Tibial nerve (tissue), 4 donors: ENCODE measurements at regions not wholly inside any gene's neighbourhood (a gene's known extent, or its start where the extent isn't known, plus 50 kb on each side); places are given as distances from the start of the nearest gene placed in this dataset.

Experiments
- CTCF ChIP-seq, 5 experiments: fragments of 200-600 bp in 3 of 5; fragments of 450-650 bp in 2 of 5; sonication (generic) in 3 of 5; IDR thresholded peaks; one replicate each; pipeline ENCODE4 v1.5.1; 2016 to 2019; ENCODE audit warnings: antibody characterized with exemption in 5 of 5, mild to moderate bottlenecking in 3 of 5, moderate library complexity in 2 of 5
- EP300 ChIP-seq, 2 donors: sonication (generic); formaldehyde crosslinking; IDR thresholded peaks; one replicate each; pipeline ENCODE4 v1.6.1; 2017; ENCODE audit warnings: antibody characterized with exemption in 2 of 2, mild to moderate bottlenecking in 1 of 2
- POLR2A ChIP-seq, 2 donors: fragments of 450-650 bp; IDR thresholded peaks; one replicate each; pipeline ENCODE4 v1.6.1; 2017; ENCODE audit warnings: antibody characterized with exemption in 2 of 2, mild to moderate bottlenecking in 2 of 2, moderate library complexity in 2 of 2

GRCh38 chr13:91151921-91152320 is 195.6 kb upstream of the MIR17HG start:
- TF ChIP-seq CTCF (IDR thresholded peaks at IDR 0.05) (no peak), EP300 (IDR thresholded peaks at IDR 0.05) (no peak), POLR2A (IDR thresholded peaks at IDR 0.05) (no peak)
